ENCODE measurements at regions not wholly inside any gene's neighbourhood (a gene's known extent, or its start where the extent isn't known, plus 50 kb on each side); places are given as distances from the start of the nearest gene placed in this dataset.

GRCh38 chr18:43420950-43421349 is 143.7 kb upstream of the SYT4 start:
- Mint-ChIP-seq H3K27ac (no peak overlapping the region), H3K4me1 (peaks cover under 1% of the 10 kb centered on the region)

GRCh38 chr18:43422518-43422917 is 145.2 kb upstream of the SYT4 start:
- Histone ChIP-seq H4K20me1 (ENCODE audit: low read depth) (no peaks in the 10 kb centered on the region), H3K4me3 (no peak overlapping the region), H3K4me2 (no peak overlapping the region), H3K36me3 (no peaks in the 10 kb centered on the region), H3K9me3 (ENCODE audit: low read depth) (no peaks in the 10 kb centered on the region), H3K27me3 (no peaks in the 10 kb centered on the region), H3K9ac (no peak overlapping the region), H3K4me1 (no peaks in the 10 kb centered on the region), H3K79me2 (ENCODE audit: low read depth) (no peaks in the 10 kb centered on the region), H3K27ac (no peak overlapping the region), H2AFZ (replicated peaks) (no peak overlapping the region), H3F3A (ENCODE audit: low read depth) (no peaks in the 10 kb centered on the region)
- DNase-seq (ENCODE audit: low spot score), result peak; percentile 56
- Mint-ChIP-seq H3K27me3 (ENCODE audit: insufficient read depth, low read depth) (no peaks in the 10 kb centered on the region), H3K9me3 (no peaks in the 10 kb centered on the region), H3K4me3 (no peak overlapping the region), H3K36me3 (no peaks in the 10 kb centered on the region), H3K27ac (no peak overlapping the region), H3K4me1 (no peaks in the 10 kb centered on the region)
- TF ChIP-seq CTCF (IDR thresholded peaks at IDR 0.05) (peak; percentile 47), EZH2 (IDR thresholded peaks at IDR 0.05) (no peak), EZH2phosphoT487 (IDR thresholded peaks at IDR 0.05) (no peak)

More at GRCh38 chr18:43420950-43421349, 143.7 kb upstream of the SYT4 start:
- no peaks in the 10 kb centered on the region for H3K9me3 ChIP-seq (ENCODE audit: low read depth)
- Mint-ChIP-seq H3K4me3 (no peak overlapping the region), H3K9me3 (no peaks in the 10 kb centered on the region), H3K27me3 (ENCODE audit: insufficient read depth, low read depth) (no peaks in the 10 kb centered on the region), H3K36me3 (no peaks in the 10 kb centered on the region)
- H3K4me2 ChIP-seq, result no peak overlapping the region
- DNase-seq (ENCODE audit: low spot score), result peak; percentile 31
- no peak overlapping the region for H3K27ac ChIP-seq
- no peaks in the 10 kb centered on the region for H3K4me1 ChIP-seq
- TF ChIP-seq CTCF (IDR thresholded peaks at IDR 0.05) (peak; percentile 64), EZH2phosphoT487 (IDR thresholded peaks at IDR 0.05) (no peak), EZH2 (IDR thresholded peaks at IDR 0.05) (no peak)
- no peaks in the 10 kb centered on the region for H4K20me1 ChIP-seq (ENCODE audit: low read depth)
- no peaks in the 10 kb centered on the region for H3F3A ChIP-seq (ENCODE audit: low read depth)
- no peak overlapping the region for H2AFZ ChIP-seq (replicated peaks)
- H3K27me3 ChIP-seq, result no peaks in the 10 kb centered on the region
- H3K36me3 ChIP-seq, result no peaks in the 10 kb centered on the region
- no peak overlapping the region for H3K4me3 ChIP-seq
- H3K9ac ChIP-seq, result no peak overlapping the region
- no peaks in the 10 kb centered on the region for H3K79me2 ChIP-seq (ENCODE audit: low read depth)

- no peak overlapping the region for H3K9ac ChIP-seq
- Mint-ChIP-seq H3K4me3 (no peak overlapping the region), H3K4me1 (no peaks in the 10 kb centered on the region), H3K27me3 (ENCODE audit: insufficient read depth, low read depth) (peaks cover 6% of the 10 kb centered on the region), H3K9me3 (peaks cover 19% of the 10 kb centered on the region), H3K36me3 (no peaks in the 10 kb centered on the region), H3K27ac (no peak overlapping the region)
- H3K4me2 ChIP-seq, result no peak overlapping the region
- H3F3A ChIP-seq (ENCODE audit: low read depth), result no peaks in the 10 kb centered on the region
- H3K9me3 ChIP-seq (ENCODE audit: low read depth), result no peaks in the 10 kb centered on the region
- no peak overlapping the region for H3K4me3 ChIP-seq
- TF ChIP-seq EZH2phosphoT487 (IDR thresholded peaks at IDR 0.05) (no peak), CTCF (IDR thresholded peaks at IDR 0.05) (no peak), EZH2 (IDR thresholded peaks at IDR 0.05) (no peak)
- H3K27me3 ChIP-seq, result no peaks in the 10 kb centered on the region
- no peaks in the 10 kb centered on the region for H3K79me2 ChIP-seq (ENCODE audit: low read depth)
- H3K4me1 ChIP-seq, result no peaks in the 10 kb centered on the region
- H3K27ac ChIP-seq, result no peak overlapping the region
- no peaks in the 10 kb centered on the region for H3K36me3 ChIP-seq
- H4K20me1 ChIP-seq (ENCODE audit: low read depth), result no peaks in the 10 kb centered on the region
- H2AFZ ChIP-seq (replicated peaks), result no peak overlapping the region
- no peak for DNase-seq (ENCODE audit: low spot score)
Observed at GRCh38 chr18:43435851-43436250, 158.6 kb upstream of the SYT4 start.

Data from neural progenitor cell (in vitro differentiated cells).